Small intestine (tissue), 7 donors: ENCODE measurements at regions not wholly inside any gene's neighbourhood (a gene's known extent, or its start where the extent isn't known, plus 50 kb on each side); places are given as distances from the start of the nearest gene placed in this dataset.
"Not testable (repeated sequence)": the region's sequence is repeated elsewhere in the genome, so short reads cannot be mapped to it uniquely, and the experiment has no call there.

ENCODE experiments used
- DNase-seq, 2 donors: peaks; one replicate each; pipeline versions ENCODE4 v3.0.0 to v3.0.0-alpha.2; 2013
- FAIRE-seq: peaks from 2 replicates; lab custom pipeline; 2012; peaks lifted over from hg19 to GRCh38; lab: Jason Lieb, UNC
- H3K27ac ChIP-seq, 3 donors: one replicate each; pipeline ENCODE4 v1.5.1; 2013; ENCODE audit warnings: low read length in 2 of 3, mild to moderate bottlenecking in 2 of 3, control low read depth in 1 of 3, inconsistent platforms in 1 of 3, low read depth in 1 of 3, moderate library complexity in 1 of 3
- H3K27me3 ChIP-seq, 3 donors: one replicate each; pipeline ENCODE4 v1.6.1; 2013; ENCODE audit warnings: low read length in 3 of 3, inconsistent platforms in 1 of 3; ENCODE audit not compliant: control insufficient read depth in 3 of 3, insufficient read depth in 3 of 3
- H3K36me3 ChIP-seq, 3 donors: one replicate each; pipeline ENCODE4 v1.6.1; 2013; ENCODE audit warnings: low read length in 3 of 3, inconsistent platforms in 1 of 3, low read depth in 1 of 3, mild to moderate bottlenecking in 1 of 3, moderate library complexity in 1 of 3; ENCODE audit not compliant: control insufficient read depth in 3 of 3, insufficient read depth in 2 of 3
- H3K4me1 ChIP-seq, 3 donors: one replicate each; pipeline ENCODE4 v1.6.1; 2013; ENCODE audit warnings: low read length in 2 of 3, inconsistent platforms in 1 of 3, low read depth in 1 of 3, mild to moderate bottlenecking in 1 of 3, moderate library complexity in 1 of 3; ENCODE audit not compliant: control insufficient read depth in 3 of 3, insufficient read depth in 2 of 3
- H3K4me3 ChIP-seq, 3 donors: one replicate each; pipeline ENCODE4 v1.5.1; 2013; ENCODE audit warnings: low read length in 3 of 3, control low read depth in 1 of 3, inconsistent platforms in 1 of 3, low read depth in 1 of 3, mild to moderate bottlenecking in 1 of 3, moderate library complexity in 1 of 3
- H3K9me3 ChIP-seq, 2 donors: one replicate each; pipeline ENCODE4 v1.6.1; 2013; ENCODE audit warnings: low read depth in 1 of 2, low read length in 1 of 2; ENCODE audit not compliant: control insufficient read depth in 2 of 2, insufficient read depth in 1 of 2
- WGBS, 3 donors: extraction: QIAGEN DNeasy Blood & Tissue Kit; methylation state at CpG; one replicate each; pipeline ENCODE4 v1.1.7; 2013; 5-methylcytosine and 5-hydroxymethylcytosine counted together
- donor health status: healthy with polysubstance abuse.
- donor health status: control.
- donor health status: control.
- donor health status: Bipolar disorder and iron deficiency.
- donor health status: healthy.

GRCh38 chr15:25253048-25253973, 185.5 kb downstream of the UBE3A start:
- peaks cover 0 to 46% of the 10 kb centered on the region in 2 donors for H3K9me3 ChIP-seq

GRCh38 chr15:25268166-25268565, 170.7 kb downstream of the UBE3A start:
- no peak for FAIRE-seq
- WGBS, 3 donors, result 45 to 52% (median 50%) methylated on average over 6 of the region's 6 CpGs
- no peaks in the 10 kb centered on the region for H3K36me3 ChIP-seq

More at GRCh38 chr15:25253048-25253973, 185.5 kb downstream of the UBE3A start:
- H3K4me3 ChIP-seq, H3K27me3 ChIP-seq, H3K36me3 ChIP-seq, H3K27ac ChIP-seq, H3K4me1 ChIP-seq, DNase-seq, FAIRE-seq: not testable (repeated sequence)
- 90 to 95% (median 93%) methylated on average over 26 to 34 of the region's 35 CpGs for WGBS, 3 donors

More at GRCh38 chr15:25268166-25268565, 170.7 kb downstream of the UBE3A start:
- Histone ChIP-seq H3K4me3 (no peak overlapping the region), H3K27me3 (no peaks in the 10 kb centered on the region), H3K9me3 (no peaks in the 10 kb centered on the region), H3K27ac (no peak overlapping the region), H3K4me1 (no peaks in the 10 kb centered on the region)
- DNase-seq, result no peak
